Breast epithelium (tissue), 4 donors: ENCODE measurements at regions not wholly inside any gene's neighbourhood (a gene's known extent, or its start where the extent isn't known, plus 50 kb on each side); places are given as distances from the start of the nearest gene placed in this dataset.

Experiments used
- DNase-seq, 2 donors: peaks; one replicate each; pipeline ENCODE4 v3.0.0-alpha.2; 2019; ENCODE audit warnings: low spot score in 2 of 2
- H3K27ac ChIP-seq, 2 donors: fragments of 200-600 bp; sonication (generic) in 1 of 2; one replicate each; pipeline ENCODE4 v1.5.1; 2016 to 2019; ENCODE audit warnings: mild to moderate bottlenecking in 1 of 2
- H3K27me3 ChIP-seq, 2 donors: fragments of 200-600 bp; sonication (generic) in 1 of 2; one replicate each; pipeline versions ENCODE4 v1.5.1 to v1.6.0; 2017 to 2019; ENCODE audit warnings: control low read depth in 1 of 2, mild to moderate bottlenecking in 1 of 2
- H3K36me3 ChIP-seq: fragments of 200-600 bp; one replicate; pipeline ENCODE4 v1.5.1; 2019
- H3K4me1 ChIP-seq, 2 donors: fragments of 200-600 bp; sonication (generic); one replicate each; pipeline ENCODE4 v1.5.1; 2016 to 2019; ENCODE audit warnings: control low read depth in 1 of 2
- H3K4me3 ChIP-seq, 3 donors: fragments of 200-600 bp; sonication (generic); 1 replicate in 2 of 3; 2 replicates in 1 of 3; pipeline ENCODE4 v1.5.1; 2016 to 2019; ENCODE audit warnings: mild to moderate bottlenecking in 3 of 3, moderate library complexity in 2 of 3
- H3K9me3 ChIP-seq, 2 donors: fragments of 200-600 bp; sonication (generic) in 1 of 2; one replicate each; pipeline ENCODE4 v1.5.1; 2016 to 2019; ENCODE audit warnings: control low read depth in 1 of 2
- POLR2A ChIP-seq: fragments of 450-650 bp; IDR thresholded peaks from one replicate; pipeline ENCODE4 v1.6.1; 2016; ENCODE audit warnings: antibody characterized with exemption, mild to moderate bottlenecking, moderate library complexity
- POLR2AphosphoS5 ChIP-seq, 3 donors: sonication (generic); formaldehyde crosslinking; IDR thresholded peaks; one replicate each; pipeline ENCODE4 v1.6.1; 2017; ENCODE audit warnings: antibody characterized with exemption in 3 of 3
- intact Hi-C: fragments of 100-400 bp; cut with DNase I; formaldehyde crosslinking; loops from one replicate; pipeline ENCODE4 v1.15.1; 2023; ENCODE audit warnings: low total_unique reads
- TF ChIP-seq, protein P1 (sequence below), 3 donors: fragments of 450-650 bp; IDR thresholded peaks; one replicate each; pipeline ENCODE4 v1.5.1; 2016 to 2017; ENCODE audit warnings: antibody characterized with exemption in 3 of 3, mild to moderate bottlenecking in 3 of 3, moderate library complexity in 3 of 3

GRCh38 chr9:106588626-106589025 is 274.3 kb upstream of the ZNF462 start:
- no peak overlapping the region for H3K27ac ChIP-seq
- no peaks in the 10 kb centered on the region for H3K9me3 ChIP-seq
- H3K4me1 ChIP-seq: no peaks in the 10 kb centered on the region
- intact Hi-C loops: no loop called here
- no peak overlapping the region for H3K4me3 ChIP-seq
- no peak for DNase-seq
- H3K36me3 ChIP-seq: no peaks in the 10 kb centered on the region
- no peaks in the 10 kb centered on the region for H3K27me3 ChIP-seq
- TF ChIP-seq POLR2AphosphoS5 (IDR thresholded peaks at IDR 0.05): no peak
- no peak for TF ChIP-seq POLR2A
- TF ChIP-seq, protein P1, sequence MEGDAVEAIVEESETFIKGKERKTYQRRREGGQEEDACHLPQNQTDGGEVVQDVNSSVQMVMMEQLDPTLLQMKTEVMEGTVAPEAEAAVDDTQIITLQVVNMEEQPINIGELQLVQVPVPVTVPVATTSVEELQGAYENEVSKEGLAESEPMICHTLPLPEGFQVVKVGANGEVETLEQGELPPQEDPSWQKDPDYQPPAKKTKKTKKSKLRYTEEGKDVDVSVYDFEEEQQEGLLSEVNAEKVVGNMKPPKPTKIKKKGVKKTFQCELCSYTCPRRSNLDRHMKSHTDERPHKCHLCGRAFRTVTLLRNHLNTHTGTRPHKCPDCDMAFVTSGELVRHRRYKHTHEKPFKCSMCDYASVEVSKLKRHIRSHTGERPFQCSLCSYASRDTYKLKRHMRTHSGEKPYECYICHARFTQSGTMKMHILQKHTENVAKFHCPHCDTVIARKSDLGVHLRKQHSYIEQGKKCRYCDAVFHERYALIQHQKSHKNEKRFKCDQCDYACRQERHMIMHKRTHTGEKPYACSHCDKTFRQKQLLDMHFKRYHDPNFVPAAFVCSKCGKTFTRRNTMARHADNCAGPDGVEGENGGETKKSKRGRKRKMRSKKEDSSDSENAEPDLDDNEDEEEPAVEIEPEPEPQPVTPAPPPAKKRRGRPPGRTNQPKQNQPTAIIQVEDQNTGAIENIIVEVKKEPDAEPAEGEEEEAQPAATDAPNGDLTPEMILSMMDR (IDR thresholded peaks at IDR 0.05): no peak

DNA sequence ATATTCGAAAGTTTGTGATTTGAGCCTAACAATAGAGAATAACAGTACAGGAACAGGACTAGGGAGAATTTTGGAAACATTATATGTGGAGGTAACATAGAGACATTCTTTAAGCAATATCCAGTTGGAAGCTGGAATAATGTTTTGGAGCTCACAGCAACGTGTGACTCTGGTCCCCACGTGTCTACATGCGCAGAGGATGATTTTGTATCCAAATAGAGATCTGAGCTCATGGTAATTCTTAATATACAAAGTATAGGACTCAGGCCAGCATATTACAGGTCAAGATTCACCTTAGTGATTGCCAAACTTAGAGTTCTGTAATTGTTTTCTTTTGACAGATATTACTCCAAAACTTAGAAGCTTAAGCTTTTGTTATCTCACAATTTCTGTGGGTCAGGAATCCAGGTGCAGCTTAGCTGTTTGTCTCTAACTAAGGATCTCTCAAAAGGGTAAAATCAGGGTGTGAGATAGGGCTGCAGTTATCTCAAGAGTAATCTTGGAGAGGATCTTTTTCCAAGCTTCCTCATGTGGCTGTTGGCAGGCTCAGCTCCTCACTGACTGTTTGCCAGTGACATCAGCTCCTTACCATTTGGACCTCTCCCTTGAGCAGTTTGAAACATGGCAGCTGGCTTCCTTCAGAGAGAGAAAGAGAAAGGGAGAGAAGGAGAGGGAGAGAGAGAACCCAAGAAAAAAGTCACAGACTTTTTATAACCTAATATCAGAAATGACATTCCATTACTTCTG is 272.0 kb upstream of the ZNF462 start:
- H3K36me3 ChIP-seq: no peaks in the 10 kb centered on the region
- no peaks in the 10 kb centered on the region for H3K9me3 ChIP-seq
- H3K27ac ChIP-seq: no peak overlapping the region
- intact Hi-C loops: no loop called here
- H3K4me1 ChIP-seq: no peaks in the 10 kb centered on the region
- H3K27me3 ChIP-seq: no peaks in the 10 kb centered on the region
- TF ChIP-seq POLR2AphosphoS5 (IDR thresholded peaks at IDR 0.05): no peak
- TF ChIP-seq, protein P1 (IDR thresholded peaks at IDR 0.05): no peak
- no peak for TF ChIP-seq POLR2A
- no peak overlapping the region for H3K4me3 ChIP-seq
- DNase-seq: no peak

GRCh38 chr9:106593201-106593600 is 269.8 kb upstream of the ZNF462 start:
- Histone ChIP-seq H3K4me1 (no peaks in the 10 kb centered on the region), H3K9me3 (no peaks in the 10 kb centered on the region), H3K27me3 (no peaks in the 10 kb centered on the region), H3K4me3 (no peak overlapping the region), H3K27ac (no peak overlapping the region), H3K36me3 (no peaks in the 10 kb centered on the region)
- DNase-seq: no peak
- TF ChIP-seq POLR2AphosphoS5 (IDR thresholded peaks at IDR 0.05) (no peak), POLR2A (no peak)
- TF ChIP-seq, protein P1 (IDR thresholded peaks at IDR 0.05): no peak
- intact Hi-C loops: no loop called here

GRCh38 chr9:106596984-106597383 is 266.0 kb upstream of the ZNF462 start:
- no peaks in the 10 kb centered on the region for H3K36me3 ChIP-seq
- no peak overlapping the region for H3K27ac ChIP-seq
- H3K27me3 ChIP-seq: no peaks in the 10 kb centered on the region
- no peak for DNase-seq
- H3K9me3 ChIP-seq: no peaks in the 10 kb centered on the region
- intact Hi-C loops: no loop called here
- H3K4me1 ChIP-seq: no peaks in the 10 kb centered on the region
- H3K4me3 ChIP-seq: no peak overlapping the region
- TF ChIP-seq, protein P1 (IDR thresholded peaks at IDR 0.05): no peak
- no peak for TF ChIP-seq POLR2AphosphoS5 (IDR thresholded peaks at IDR 0.05)
- TF ChIP-seq POLR2A: no peak

- no peak overlapping the region for H3K27ac ChIP-seq
- H3K4me1 ChIP-seq: no peaks in the 10 kb centered on the region
- no peaks in the 10 kb centered on the region for H3K9me3 ChIP-seq
- no peak for TF ChIP-seq POLR2A
- no peak for TF ChIP-seq POLR2AphosphoS5 (IDR thresholded peaks at IDR 0.05)
- TF ChIP-seq, protein P1 (IDR thresholded peaks at IDR 0.05): no peak
- no peaks in the 10 kb centered on the region for H3K36me3 ChIP-seq
- no peak overlapping the region for H3K4me3 ChIP-seq
- DNase-seq: no peak
- intact Hi-C loops: no loop called here
- H3K27me3 ChIP-seq: no peaks in the 10 kb centered on the region
These were observed 261.9 kb upstream of the ZNF462 start for GRCh38 chr9:106600955-106601560.
